ENCODE measurements at regions not wholly inside any gene's neighbourhood (a gene's known extent, or its start where the extent isn't known, plus 50 kb on each side); places are given as distances from the start of the nearest gene placed in this dataset.

DNA sequence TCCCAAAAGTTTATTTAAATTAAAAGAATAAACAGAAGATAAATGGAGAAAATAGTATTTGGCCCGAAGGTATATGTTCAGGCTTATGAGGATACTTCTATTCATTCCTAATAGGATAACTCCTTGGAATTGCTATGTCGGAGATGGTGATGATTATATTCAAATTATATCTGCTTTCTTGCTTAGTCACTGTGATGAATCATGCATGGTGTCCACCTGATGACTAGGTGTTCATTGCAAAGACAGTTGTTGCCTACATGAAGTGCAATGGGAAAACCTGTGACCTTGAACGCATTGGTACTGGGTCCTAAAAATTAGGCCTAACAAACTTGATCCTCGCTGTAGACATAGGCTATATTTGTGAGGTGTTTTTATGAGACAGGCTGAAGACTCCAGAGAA lies 617.3 kb upstream of the ZEB2 start:
- DNase-seq (ENCODE audit: low read depth) = no peak

GRCh38 chr2:145136702-145137101 lies 616.8 kb upstream of the ZEB2 start:
- DNase-seq (ENCODE audit: low read depth) = no peak

- no peak for DNase-seq (ENCODE audit: low read depth)
Observed at GRCh38 chr2:145126146-145126545, 606.2 kb upstream of the ZEB2 start.

DNA sequence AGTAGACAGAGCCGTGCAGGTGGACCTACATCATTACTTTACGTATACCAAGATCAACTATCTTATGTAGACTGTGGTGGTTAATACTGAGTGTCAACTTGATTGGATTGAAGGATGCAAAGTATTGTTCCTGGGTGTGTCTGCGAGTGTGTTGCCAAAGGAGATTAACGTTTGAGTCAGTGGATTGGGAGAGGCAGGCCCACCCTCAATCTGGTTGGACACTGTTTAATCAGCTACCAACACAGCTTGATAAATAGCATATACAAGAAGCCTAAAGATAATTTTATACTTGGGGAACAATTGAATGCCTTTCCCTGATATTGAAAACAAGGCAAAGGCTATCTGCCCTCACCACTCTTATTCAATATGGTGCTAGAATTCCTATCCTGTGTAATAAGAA lies 604.2 kb upstream of the ZEB2 start:
- no peak for DNase-seq (ENCODE audit: low read depth)

DNA sequence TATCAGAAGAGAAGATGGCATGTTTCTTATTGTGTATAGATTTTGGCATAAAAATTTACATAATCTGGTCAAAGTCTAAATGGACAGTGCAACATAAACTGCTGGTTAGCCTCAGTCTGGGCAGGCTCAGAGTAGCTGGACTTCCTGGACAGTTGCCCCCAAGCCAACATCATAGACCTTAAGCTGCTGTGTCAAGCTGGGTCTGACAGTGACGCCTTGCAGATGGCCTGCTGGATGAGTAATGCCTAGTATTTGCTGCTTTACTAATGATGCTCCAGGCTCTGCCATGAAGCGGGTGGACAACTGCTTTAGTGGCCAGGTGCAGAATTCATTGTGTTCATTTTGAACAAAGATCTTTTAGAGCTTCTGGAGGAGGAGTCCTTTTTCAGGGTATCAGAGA lies 603.7 kb upstream of the ZEB2 start:
- no peak for DNase-seq (ENCODE audit: low read depth)

DNA sequence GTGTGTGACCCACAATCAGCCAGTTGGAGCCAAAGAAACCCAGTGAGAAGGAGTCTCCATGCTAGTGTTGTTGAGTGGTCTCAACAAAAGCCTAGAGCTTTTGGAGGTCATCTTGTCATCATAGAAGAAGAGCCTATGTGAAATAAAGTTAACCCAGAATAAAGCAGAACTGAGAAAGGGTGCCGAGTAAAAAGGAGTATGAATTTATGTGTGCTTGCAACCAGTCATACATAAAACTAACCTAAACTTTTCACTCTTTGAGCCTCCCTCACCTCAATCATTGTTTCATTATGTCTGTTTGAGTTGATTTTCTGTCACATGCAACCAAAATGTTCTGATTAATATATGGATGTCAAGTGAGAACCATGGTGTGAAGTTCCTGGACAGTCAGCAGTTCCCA lies 599.3 kb upstream of the ZEB2 start:
- DNase-seq (ENCODE audit: low read depth) = no peak

- no peak for DNase-seq (ENCODE audit: low read depth)
Observed at GRCh38 chr2:145116834-145117725, 597.2 kb upstream of the ZEB2 start.

DNA sequence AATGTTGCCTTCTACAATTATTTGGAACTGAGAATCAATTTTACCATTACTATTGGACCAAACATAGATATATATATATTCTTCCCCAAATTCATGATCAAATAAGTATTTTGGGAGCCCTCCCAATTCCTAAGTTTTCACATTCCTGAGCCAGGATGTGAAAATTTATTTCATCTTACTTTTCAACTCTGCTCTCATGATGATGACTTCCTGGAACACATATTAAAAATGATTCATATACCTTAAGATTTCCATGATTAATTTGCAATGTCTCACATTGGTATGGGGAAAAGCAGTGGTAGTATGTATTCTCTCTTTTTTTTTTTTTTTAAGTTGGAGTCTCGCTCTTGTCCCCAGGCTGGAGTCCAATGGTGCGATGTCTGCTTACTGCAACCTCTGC lies 596.1 kb upstream of the ZEB2 start:
- no peak for DNase-seq (ENCODE audit: low read depth)

- DNase-seq (ENCODE audit: low read depth) = no peak
Observed at GRCh38 chr2:145114726-145115125, 594.8 kb upstream of the ZEB2 start.

DNA sequence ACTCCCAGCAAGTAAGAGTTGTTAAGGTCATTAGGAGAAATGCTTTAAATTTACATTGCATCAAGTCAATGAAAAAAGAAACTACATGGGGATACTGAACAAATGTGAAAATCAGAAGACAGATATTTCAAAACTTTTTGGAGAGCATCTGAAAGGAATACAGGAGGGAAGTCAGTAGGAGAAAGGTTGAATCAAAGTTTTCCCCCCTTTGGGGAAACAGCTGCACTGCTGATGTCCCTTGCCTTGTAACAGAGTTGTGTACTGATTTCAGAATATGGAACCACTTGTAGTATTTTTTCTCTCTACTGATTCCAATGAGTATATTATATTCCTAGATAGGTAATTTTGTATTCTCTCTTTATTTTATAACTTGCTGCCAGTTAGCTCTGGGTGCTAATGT lies 592.5 kb upstream of the ZEB2 start:
- DNase-seq (ENCODE audit: low read depth) = no peak

- no peak for DNase-seq (ENCODE audit: low read depth)
Observed at GRCh38 chr2:145110668-145111356, 590.9 kb upstream of the ZEB2 start.

DNA sequence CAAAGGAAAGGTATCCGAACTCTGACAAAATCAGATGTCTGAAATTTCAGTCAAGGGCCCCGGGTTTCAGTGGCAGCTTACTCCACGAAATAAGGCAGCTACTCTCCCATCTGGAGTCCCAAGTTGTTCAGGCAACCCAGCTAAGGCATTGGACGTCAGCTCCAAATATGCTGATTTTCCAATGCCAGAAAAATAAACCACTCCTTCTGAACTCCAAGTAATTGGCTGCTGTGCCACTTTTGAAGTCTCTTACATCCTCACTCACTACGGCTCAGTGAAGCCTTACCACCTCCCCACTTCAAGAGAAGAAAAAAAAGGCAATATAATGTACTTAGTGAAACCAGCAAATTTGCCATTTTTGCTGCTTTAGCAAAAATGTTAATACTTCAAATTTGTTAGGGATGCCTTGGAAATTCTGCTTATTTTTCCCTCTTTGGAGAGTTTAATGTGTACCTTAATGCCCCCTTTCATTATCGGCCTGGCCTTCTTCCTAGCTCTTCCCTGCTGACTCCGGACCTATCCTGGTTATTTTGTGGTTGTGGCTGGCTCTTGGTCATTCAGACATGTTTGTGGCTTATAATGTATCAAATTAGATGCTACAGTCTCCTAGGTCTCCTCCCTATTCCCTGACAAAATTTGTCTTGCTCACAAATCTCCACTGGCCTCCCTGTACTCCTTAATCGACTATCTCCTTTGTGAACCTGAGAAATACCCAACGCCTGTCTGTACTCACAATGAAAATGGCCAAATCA lies 589.2 kb upstream of the ZEB2 start:
- no peak for DNase-seq (ENCODE audit: low read depth)

DNA sequence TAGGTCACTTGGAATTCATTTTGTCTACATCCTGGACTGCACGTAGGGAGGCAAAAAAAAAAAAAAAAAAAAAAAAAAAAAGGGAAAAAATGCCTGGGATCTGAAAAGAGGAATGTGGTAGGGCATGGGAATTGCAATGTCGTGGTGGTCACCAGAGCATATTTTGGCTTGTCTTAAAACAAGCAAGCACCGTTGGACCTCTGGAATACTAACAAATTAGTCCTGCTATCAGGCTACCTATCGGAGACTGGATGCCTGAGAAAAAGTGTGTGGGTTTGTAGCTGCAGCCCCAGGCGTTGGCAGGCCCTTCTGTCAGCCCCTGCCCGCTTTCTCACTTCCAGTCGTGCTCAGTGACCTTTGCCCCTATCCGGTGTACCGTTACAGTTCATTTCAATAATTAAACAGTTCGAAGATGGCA lies 588.5 kb upstream of the ZEB2 start:
- DNase-seq (ENCODE audit: low read depth) = no peak

- DNase-seq (ENCODE audit: low read depth) = no peak
Observed at GRCh38 chr2:145106293-145106692, 586.4 kb upstream of the ZEB2 start.

DNA sequence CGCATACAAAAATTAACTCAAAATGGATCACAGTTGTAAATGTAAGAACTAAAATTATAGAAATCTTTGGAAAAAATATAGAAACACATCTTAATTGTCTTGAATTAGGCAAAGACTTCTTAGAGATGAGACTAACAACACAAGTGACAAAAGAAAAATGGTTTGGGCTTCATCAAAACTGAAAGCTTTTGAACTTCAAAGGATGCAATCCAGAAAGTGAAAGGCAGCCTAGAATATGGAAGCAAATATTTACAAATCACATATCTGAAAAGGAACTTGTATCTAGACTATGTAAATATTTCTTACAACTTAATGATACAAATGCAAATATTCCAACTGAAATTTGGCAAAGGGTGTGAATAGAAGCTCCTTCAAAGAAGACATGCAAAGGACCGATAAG lies 582.8 kb upstream of the ZEB2 start:
- DNase-seq (ENCODE audit: low read depth) = no peak

GRCh38 chr2:145100301-145100700 lies 580.4 kb upstream of the ZEB2 start:
- DNase-seq (ENCODE audit: low read depth) = no peak

GRCh38 chr2:145096582-145096981 lies 576.7 kb upstream of the ZEB2 start:
- no peak for DNase-seq (ENCODE audit: low read depth)

- DNase-seq (ENCODE audit: low read depth) = no peak
Observed at GRCh38 chr2:145095641-145096435, 575.9 kb upstream of the ZEB2 start.

DNA sequence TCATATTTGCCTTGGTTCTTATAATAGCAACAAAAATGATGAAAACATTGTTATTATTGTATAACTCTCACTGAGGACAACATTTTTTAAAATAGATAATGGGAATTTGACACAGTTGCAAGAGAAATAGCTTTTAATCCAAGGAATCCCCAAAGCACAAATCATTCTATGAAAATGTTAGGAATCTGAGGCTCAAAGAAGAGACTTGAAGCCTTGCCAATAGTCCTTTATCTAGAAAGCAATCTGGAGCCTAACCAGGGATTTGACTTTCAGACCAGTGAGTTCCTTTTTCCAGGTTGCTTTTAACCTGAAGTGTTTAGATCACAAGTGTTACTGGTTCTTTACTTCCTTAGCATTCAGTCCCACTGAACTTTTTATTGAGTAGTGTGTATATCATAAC lies 574.5 kb upstream of the ZEB2 start:
- DNase-seq (ENCODE audit: low read depth) = no peak

- DNase-seq (ENCODE audit: low read depth) = no peak
Observed at GRCh38 chr2:145091967-145092366, 572.0 kb upstream of the ZEB2 start.

GRCh38 chr2:145090841-145091761 lies 571.2 kb upstream of the ZEB2 start:
- DNase-seq (ENCODE audit: low read depth) = no peak
